GM06990 (cell line): ENCODE measurements at regions not wholly inside any gene's neighbourhood (a gene's known extent, or its start where the extent isn't known, plus 50 kb on each side); places are given as distances from the start of the nearest gene placed in this dataset.

Experiments
- DNase-seq: peaks from one replicate; pipeline ENCODE4 v3.0.0-alpha.2; 2011; ENCODE audit not compliant: insufficient read length; ENCODE audit errors: extremely low read depth
- H3K27me3 ChIP-seq: replicated peaks from 2 replicates; pipeline ENCODE4 v1.6.0; 2011; ENCODE audit warnings: low read length; ENCODE audit not compliant: control insufficient read depth, insufficient read depth
- H3K36me3 ChIP-seq: 2 replicates; pipeline ENCODE4 v1.5.1; 2011; ENCODE audit warnings: low read length; ENCODE audit not compliant: control insufficient read depth, insufficient read depth
- H3K4me3 ChIP-seq: replicated peaks from 2 replicates; pipeline ENCODE4 v1.5.1; 2011; ENCODE audit warnings: low read depth, mild to moderate bottlenecking, control low read depth, low read length
- TF ChIP-seq, protein P1 (sequence below): IDR thresholded peaks from 2 replicates; pipeline ENCODE4 v1.5.1; 2011; ENCODE audit warnings: low read length, control low read depth, mild to moderate bottlenecking, inconsistent platforms; ENCODE audit not compliant: insufficient read depth, poor library complexity, severe bottlenecking

DNA sequence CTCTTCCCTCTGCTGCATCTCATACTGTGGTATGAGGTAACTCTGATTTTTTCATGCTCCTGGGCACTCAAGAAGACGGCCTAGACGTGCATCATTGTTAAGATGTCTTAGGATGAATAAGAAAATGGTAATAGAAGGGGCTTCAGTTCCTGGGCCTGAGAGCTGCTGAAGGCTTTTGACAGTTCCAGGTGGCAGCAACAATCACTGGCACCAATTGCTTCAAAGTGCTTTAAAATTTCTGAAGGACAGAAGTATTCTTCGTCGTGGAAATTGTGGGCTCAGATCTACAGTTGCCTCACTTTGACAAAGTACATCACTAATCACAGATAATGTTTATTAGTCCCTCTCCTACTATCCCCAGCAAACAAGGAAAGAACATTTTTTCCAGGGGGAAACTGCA, 536.6 kb upstream of the CAMK1G start:
- TF ChIP-seq, protein P1, sequence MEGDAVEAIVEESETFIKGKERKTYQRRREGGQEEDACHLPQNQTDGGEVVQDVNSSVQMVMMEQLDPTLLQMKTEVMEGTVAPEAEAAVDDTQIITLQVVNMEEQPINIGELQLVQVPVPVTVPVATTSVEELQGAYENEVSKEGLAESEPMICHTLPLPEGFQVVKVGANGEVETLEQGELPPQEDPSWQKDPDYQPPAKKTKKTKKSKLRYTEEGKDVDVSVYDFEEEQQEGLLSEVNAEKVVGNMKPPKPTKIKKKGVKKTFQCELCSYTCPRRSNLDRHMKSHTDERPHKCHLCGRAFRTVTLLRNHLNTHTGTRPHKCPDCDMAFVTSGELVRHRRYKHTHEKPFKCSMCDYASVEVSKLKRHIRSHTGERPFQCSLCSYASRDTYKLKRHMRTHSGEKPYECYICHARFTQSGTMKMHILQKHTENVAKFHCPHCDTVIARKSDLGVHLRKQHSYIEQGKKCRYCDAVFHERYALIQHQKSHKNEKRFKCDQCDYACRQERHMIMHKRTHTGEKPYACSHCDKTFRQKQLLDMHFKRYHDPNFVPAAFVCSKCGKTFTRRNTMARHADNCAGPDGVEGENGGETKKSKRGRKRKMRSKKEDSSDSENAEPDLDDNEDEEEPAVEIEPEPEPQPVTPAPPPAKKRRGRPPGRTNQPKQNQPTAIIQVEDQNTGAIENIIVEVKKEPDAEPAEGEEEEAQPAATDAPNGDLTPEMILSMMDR: no peak
- DNase-seq: no peak
- Histone ChIP-seq H3K36me3 (no peaks in the 10 kb centered on the region), H3K4me3 (no peak overlapping the region), H3K27me3 (no peaks in the 10 kb centered on the region)

DNA sequence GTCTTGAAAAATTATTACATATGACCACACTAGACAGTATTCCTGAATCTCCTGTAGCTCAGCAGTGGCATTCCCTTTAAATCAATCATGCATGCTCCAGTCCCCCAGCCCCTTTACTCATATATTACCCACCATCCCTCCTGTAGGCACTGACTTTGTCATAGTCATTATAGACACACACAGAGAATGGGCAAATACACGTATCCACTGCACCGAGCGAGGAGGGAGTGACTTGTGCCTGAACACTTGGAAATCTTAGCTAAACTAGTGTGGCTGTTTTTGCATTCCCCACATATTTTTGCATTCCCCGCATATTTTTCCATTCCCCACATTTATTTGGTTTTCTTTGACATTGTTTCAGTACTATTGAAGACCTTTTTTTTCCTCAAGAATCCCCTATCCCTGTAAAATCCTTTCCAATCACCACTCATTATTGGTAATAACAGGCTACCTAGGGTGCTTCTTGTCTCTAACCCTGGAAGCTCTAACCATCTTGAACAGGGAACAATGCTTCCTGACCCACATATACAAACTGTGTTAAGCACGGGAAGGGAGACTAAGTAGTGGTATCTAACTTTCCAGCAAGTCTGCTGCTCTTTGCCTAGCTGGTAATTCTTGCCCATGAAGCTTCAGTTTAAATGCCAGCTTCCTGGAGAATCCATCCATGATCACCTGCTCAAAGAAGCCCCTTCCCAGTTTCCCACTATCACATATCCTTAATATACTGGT, 534.4 kb upstream of the CAMK1G start:
- DNase-seq: no peak
- Histone ChIP-seq H3K36me3 (no peaks in the 10 kb centered on the region), H3K4me3 (no peak overlapping the region), H3K27me3 (no peaks in the 10 kb centered on the region)
- TF ChIP-seq, protein P1: no peak

DNA sequence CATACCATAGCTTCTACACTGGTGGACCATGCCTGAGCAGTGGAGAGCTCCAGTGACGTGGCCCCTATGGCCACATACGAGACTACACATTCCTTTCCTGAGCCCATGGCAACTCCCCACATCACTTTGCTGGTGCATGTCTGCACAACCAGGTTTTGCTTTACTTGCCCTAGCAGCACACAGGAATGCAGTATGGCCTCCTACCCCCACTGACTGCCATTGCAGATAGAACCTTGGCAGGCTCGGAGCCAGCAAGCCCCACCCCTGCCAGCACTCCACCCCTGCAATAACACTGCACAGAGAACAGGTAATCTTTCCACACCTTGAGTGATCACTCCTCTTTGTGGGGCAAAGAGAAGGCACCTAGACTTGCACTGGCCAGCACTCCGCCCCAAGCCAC, 531.9 kb upstream of the CAMK1G start:
- TF ChIP-seq, protein P1: no peak
- Histone ChIP-seq H3K27me3 (no peaks in the 10 kb centered on the region), H3K36me3 (no peaks in the 10 kb centered on the region), H3K4me3 (no peak overlapping the region)
- no peak for DNase-seq

DNA sequence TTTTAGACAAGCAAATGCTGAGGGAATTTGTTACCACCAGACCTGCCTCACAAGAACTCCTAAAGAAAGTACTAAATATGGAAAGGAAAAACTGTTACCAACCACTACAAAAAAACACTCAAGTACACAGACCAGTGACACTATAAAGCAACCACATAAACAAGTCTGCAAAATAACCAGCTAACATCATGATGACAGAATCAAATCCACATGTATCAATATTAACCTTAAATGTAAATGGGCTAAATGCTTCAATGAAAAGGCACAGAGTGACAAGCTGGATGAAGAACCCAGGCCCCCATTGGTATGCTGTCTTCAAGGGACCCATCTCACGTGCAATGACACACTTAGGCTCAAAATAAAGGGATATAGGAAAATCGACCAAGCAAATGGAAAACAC, 529.9 kb upstream of the CAMK1G start:
- no peak overlapping the region for H3K4me3 ChIP-seq
- no peaks in the 10 kb centered on the region for H3K27me3 ChIP-seq
- no peak for DNase-seq
- TF ChIP-seq, protein P1: no peak
- H3K36me3 ChIP-seq: no peaks in the 10 kb centered on the region

DNA sequence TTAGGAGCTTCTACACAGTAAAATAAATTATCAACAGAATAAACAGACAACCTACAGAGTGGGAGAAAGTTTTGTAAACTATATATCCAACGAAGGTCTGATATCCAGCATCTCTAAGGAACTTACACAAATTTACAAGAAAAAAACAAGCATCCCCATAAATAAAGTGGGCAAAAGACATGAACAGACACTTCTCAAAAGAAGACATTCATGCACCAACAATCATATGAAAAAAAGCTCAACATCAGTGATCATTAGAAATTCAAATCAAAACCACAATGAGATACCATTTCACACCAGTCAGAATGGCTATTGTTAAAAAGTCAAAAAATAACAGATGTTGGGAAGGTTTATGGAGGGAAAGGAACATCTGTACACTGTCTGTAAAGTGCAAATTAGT, 526.4 kb upstream of the CAMK1G start:
- H3K36me3 ChIP-seq: no peaks in the 10 kb centered on the region
- no peak for DNase-seq
- no peak overlapping the region for H3K4me3 ChIP-seq
- H3K27me3 ChIP-seq: no peaks in the 10 kb centered on the region; the same call in none of the 2 replicates
- TF ChIP-seq, protein P1: no peak

DNA sequence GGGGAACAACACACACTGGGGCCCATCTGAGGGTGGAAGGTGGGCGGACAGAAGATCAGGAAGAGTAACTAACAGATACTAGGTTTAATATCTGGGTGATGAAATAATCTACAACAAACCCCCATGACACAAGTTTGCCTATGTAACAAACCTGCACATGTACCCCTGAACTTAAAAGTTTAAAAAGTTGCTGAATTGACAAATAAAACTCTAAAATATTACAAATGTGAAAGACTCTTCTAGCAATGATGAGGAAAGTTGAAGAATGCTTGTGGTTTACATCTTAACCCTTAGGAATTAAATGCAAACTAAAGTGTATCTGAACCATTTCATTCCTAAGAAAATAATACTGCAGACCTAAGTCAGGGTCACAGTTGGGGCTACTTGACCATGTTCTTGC, 525.6 kb upstream of the CAMK1G start:
- Histone ChIP-seq H3K27me3 (no peaks in the 10 kb centered on the region; the same call in none of the 2 replicates), H3K4me3 (no peak overlapping the region), H3K36me3 (no peaks in the 10 kb centered on the region)
- DNase-seq: no peak
- TF ChIP-seq, protein P1: no peak
